AG09309 (cell line): ENCODE measurements at regions not wholly inside any gene's neighbourhood (a gene's known extent, or its start where the extent isn't known, plus 50 kb on each side); places are given as distances from the start of the nearest gene placed in this dataset.

Source experiments
- DNase-seq: peaks from one replicate; pipeline ENCODE4 v3.0.0-alpha.2; 2010; ENCODE audit warnings: low read depth
- H3K4me3 ChIP-seq: 2 replicates; pipeline ENCODE4 v1.5.1; 2011; ENCODE audit warnings: mild to moderate bottlenecking, low read depth, low read length, moderate library complexity; ENCODE audit not compliant: control insufficient read depth
- TF ChIP-seq, protein P1 (sequence below): IDR thresholded peaks from 2 replicates; pipeline ENCODE4 v1.5.1; 2011; ENCODE audit warnings: mild to moderate bottlenecking, low read depth, low read length, inconsistent platforms; ENCODE audit not compliant: insufficient read depth, control insufficient read depth; ENCODE audit errors: missing control alignments

DNA sequence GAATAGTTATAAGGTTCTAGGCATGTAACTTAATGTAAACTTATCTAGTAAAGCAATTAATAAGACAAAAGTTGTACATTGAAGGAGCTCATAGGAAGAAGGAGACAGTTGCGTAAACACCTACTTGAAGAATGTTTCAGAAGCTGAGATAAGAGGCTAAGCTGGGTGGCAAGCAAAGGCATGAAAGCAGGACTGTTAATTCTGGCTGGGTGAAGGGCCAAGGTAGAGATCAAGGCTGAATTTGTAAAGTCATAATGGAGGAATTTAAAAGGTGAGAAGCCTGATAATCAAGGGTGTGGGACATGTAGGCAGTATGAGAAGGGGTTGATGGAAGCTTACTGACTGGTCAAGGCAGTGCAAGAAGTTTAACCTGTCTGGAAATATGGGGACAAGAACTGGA is 80.4 kb upstream of the TGFBR2 start:
- H3K4me3 ChIP-seq: no peak overlapping the region
- no peak for DNase-seq
- TF ChIP-seq, protein P1, sequence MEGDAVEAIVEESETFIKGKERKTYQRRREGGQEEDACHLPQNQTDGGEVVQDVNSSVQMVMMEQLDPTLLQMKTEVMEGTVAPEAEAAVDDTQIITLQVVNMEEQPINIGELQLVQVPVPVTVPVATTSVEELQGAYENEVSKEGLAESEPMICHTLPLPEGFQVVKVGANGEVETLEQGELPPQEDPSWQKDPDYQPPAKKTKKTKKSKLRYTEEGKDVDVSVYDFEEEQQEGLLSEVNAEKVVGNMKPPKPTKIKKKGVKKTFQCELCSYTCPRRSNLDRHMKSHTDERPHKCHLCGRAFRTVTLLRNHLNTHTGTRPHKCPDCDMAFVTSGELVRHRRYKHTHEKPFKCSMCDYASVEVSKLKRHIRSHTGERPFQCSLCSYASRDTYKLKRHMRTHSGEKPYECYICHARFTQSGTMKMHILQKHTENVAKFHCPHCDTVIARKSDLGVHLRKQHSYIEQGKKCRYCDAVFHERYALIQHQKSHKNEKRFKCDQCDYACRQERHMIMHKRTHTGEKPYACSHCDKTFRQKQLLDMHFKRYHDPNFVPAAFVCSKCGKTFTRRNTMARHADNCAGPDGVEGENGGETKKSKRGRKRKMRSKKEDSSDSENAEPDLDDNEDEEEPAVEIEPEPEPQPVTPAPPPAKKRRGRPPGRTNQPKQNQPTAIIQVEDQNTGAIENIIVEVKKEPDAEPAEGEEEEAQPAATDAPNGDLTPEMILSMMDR: no peak

DNA sequence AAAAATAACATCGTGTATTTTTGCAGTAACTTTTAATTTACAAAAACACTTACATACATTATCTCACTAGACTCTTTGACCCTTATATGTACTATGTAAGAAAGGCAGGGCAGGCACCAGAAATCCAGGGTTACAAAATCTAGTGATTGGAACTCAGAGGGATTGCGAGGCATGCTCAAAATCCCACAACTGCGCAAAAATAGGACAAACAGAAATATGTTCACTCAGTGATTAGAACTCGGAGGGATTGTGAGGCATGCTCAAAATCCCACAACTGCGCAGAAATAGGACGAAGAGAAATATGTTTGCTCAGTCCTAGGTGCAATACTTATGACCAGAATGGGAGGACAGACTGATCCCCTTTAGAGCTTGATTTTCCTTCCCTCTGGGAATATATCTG is 79.2 kb upstream of the TGFBR2 start:
- H3K4me3 ChIP-seq: no peak overlapping the region
- no peak for DNase-seq
- TF ChIP-seq, protein P1: no peak

DNA sequence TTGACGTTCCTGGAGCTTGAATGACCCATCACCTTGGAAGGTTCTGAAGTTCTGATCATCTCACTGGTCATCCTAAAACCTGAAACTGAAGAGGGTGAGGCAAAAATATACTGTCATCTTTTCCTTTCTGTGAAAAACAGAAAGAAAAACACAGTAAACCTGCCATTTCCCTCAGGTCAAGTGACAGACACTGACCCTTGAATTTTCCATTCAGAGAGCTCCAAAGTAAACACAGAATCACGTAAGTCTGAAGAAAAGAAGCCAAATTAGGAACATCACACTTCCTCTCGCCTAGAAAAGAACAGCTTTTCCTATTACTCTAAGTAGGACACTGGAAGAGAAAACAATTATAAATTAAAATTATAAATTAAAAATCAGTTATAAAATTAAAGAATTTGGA is 78.7 kb upstream of the TGFBR2 start:
- H3K4me3 ChIP-seq: no peak overlapping the region
- TF ChIP-seq, protein P1: no peak
- no peak for DNase-seq

DNA sequence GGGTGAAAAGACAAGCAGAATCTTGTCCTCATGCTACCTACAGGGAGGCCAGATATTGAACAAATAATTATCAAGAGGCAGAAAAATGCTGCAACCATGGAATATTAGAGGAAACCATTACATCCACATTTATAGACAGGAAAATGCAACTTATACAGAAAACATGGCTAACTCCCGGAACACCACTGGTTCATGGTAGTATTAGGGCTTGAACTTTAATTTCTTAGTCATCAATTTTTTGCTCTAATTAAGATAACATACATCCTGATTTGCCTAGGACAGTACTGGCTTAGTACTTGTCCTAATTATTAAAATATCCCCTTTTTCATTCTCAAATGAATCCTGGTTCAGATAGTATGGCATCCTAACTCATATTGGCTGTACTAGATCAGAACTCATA is 76.3 kb upstream of the TGFBR2 start:
- no peak overlapping the region for H3K4me3 ChIP-seq
- TF ChIP-seq, protein P1: no peak
- DNase-seq: no peak

DNA sequence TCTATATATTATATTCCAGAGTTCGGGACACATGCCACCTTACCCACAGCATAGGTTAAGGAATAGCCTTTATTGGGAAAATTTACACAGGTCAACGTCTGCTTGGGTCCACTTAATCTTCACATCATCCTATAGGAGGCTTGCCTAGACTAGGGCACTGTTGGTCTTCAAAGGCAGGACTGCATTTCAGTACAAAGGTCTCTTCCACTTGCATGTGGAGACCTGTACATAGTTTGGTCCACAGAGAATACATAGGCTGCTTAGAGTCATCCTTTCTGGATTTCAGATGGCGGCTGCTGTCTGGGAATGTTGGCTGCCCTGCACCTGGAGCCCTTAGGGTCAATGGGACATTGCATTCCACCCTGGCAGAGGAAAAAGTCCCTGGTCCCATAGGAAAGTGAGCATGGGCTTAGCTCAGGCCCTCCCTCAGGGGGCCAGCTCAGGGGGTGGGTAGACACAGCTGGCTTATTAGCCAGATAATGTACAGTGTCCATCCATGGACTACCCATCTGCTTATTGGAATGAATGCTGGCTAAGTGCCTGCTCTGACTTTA is 75.3 kb upstream of the TGFBR2 start:
- TF ChIP-seq, protein P1: no peak
- H3K4me3 ChIP-seq: no peak overlapping the region

DNA sequence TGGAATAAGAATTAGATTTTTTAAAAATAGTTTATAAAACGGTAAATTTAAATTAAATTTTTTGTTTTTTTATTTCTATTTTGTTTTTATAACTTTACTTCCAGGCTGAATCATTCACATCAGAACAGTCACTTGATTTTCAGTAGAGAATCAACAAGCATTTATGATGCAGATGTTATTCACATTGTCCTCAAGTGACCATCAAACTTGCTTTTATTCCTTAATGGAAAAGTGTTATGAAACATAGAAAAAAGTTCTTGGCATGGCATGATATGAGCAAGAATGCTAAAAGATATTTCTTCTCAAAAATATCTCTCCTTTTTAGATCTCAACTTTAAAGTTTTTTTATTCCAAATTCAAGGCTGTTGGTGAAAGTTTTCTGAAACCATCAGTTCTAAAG is 70.9 kb upstream of the TGFBR2 start:
- TF ChIP-seq, protein P1: no peak
- DNase-seq: peak; percentile 27
- H3K4me3 ChIP-seq: no peak overlapping the region

More for the DNA sequence above, 75.3 kb upstream of the TGFBR2 start:
- DNase-seq: no peak

DNA sequence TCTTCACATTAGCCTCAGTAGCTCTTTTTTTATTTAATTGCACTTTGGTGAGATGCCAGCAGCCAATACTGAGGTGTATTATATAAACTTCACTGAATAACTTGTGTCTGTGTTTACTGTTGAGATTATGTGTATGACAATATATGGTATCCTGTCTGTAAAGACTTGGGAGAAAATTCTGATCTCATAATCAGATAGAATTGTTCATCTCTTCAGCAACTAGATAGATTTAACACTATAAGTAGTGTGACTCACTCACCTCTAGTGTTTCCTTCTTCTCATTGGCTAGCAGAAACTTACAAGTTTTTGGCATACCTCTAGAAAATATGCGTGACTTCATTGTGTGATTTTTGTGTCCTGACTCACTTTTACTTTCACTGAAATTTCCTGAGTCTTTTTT is 67.6 kb upstream of the TGFBR2 start:
- no peak overlapping the region for H3K4me3 ChIP-seq
- TF ChIP-seq, protein P1: no peak
- peak; percentile 67 for DNase-seq
